ENCODE measurements at regions not wholly inside any gene's neighbourhood (a gene's known extent, or its start where the extent isn't known, plus 50 kb on each side); places are given as distances from the start of the nearest gene placed in this dataset.
"Not testable (repeated sequence)": the region's sequence is repeated elsewhere in the genome, so short reads cannot be mapped to it uniquely, and the experiment has no call there.

DNA sequence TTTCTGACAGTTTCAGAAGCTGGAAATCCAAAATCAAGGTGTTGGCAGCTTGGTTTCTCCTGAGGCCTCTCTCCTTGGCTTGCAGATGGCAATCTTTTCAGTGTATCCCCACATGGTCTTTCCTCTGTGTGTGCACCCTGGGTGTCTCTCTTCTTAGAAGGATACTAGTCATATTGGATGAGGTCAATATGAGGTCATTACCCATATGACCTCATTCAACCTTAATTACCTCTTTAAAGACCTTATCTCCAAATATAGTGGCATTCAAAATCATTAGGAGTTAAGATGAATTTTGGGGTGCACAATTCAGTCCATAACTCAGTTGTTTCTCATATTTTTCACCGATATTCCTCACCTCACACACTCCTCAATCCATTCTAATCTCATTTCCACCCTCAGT lies 92.4 kb upstream of the TGM3 start:
- H3K36me3 Mint-ChIP-seq, result no peaks in the 10 kb centered on the region
- ATAC-seq (no peak), DNase-seq (ENCODE audit: low spot score in 2 of 2) (no peak)
- no peak overlapping the region for H3K27ac Mint-ChIP-seq
- no peaks in the 10 kb centered on the region for H3K9me3 Mint-ChIP-seq

DNA sequence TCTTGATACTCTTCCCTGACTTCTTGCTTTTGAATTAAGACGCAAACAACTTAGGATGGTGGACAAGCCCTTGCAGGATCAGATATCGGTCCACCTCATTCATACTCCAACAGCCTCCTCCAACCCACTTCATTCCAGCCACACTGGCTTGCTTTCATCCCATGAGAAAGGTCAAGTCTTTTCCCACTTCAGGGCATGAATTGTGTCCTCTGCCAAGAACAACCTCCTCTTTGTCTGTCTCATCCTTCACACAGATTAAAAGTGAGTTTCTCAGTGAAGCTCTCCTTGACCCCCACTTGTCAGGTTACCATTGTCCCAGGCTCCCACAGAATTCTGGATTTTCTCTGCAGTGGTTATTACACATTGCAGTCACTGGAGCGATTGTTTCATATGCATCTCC lies 91.8 kb upstream of the TGM3 start:
- ATAC-seq, result no peak
- DNase-seq (ENCODE audit: low spot score in 2 of 2), result no peak
- no peaks in the 10 kb centered on the region for H3K9me3 Mint-ChIP-seq
- no peaks in the 10 kb centered on the region for H3K36me3 Mint-ChIP-seq
- H3K27ac Mint-ChIP-seq, result no peak overlapping the region

- peak; percentile 77 to 82 for ATAC-seq
- peak; percentile 74 to 82 for DNase-seq (ENCODE audit: low spot score in 2 of 2)
- H3K36me3 Mint-ChIP-seq, result no peaks in the 10 kb centered on the region
- H3K27ac Mint-ChIP-seq, result peak overlapping the region; percentile 30 to 77
- H3K9me3 Mint-ChIP-seq, result no peaks in the 10 kb centered on the region
Measured at GRCh38 chr20:2206957-2207769, 88.6 kb upstream of the TGM3 start.

DNA sequence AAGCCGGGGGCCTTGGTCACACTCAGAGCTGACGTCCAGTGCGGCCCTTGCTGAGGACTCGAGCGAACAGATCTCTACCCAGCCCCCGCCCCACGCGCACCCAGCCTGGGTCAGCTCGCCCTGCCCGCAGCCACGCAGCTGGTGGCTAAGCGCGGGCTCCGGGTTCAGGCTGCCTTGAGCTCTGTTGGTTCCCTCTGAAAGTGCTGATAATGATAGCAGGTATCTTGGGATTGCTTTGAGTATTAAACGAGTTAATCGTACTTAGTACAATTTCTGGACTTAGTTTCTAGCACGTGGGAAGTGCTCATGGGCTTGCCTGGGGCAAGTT lies 88.1 kb upstream of the TGM3 start:
- Mint-ChIP-seq H3K27ac (peak overlapping the region in 1 of 2 donors; percentile 77), H3K36me3 (no peaks in the 10 kb centered on the region), H3K9me3 (no peaks in the 10 kb centered on the region)
- DNase-seq (ENCODE audit: low spot score in 2 of 2) (no peak), ATAC-seq (no peak)

DNA sequence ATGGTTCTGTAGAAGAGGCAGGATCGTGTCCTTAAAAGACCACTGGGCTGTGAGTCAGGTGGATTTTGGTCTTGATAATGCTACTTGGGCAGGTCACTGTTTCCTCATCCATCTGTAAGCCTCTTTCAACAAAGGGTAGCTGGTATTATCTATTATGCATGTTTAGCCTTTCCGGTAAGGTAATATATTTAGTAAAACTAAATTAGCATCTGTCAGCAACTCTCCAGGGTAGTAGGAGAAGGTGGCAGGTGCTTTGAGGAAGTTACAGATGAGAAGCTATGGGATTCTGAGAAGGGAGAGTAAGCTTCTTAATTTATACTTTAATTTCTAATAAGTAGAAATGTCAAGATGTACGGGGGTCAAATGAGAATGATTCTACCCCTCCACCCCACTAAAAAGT lies 86.9 kb upstream of the TGM3 start:
- H3K9me3 Mint-ChIP-seq, result no peaks in the 10 kb centered on the region
- DNase-seq (ENCODE audit: low spot score in 2 of 2) (no peak), ATAC-seq (no peak)
- H3K27ac Mint-ChIP-seq, result no peak overlapping the region
- no peaks in the 10 kb centered on the region for H3K36me3 Mint-ChIP-seq

- ATAC-seq (no peak), DNase-seq (ENCODE audit: low spot score in 2 of 2) (no peak)
- Mint-ChIP-seq H3K36me3 (no peaks in the 10 kb centered on the region), H3K27ac (no peak overlapping the region), H3K9me3 (no peaks in the 10 kb centered on the region)
Measured at GRCh38 chr20:2210646-2211552, 84.9 kb upstream of the TGM3 start.

- H3K9me3 Mint-ChIP-seq, result no peaks in the 10 kb centered on the region
- no peak overlapping the region for H3K27ac Mint-ChIP-seq
- no peaks in the 10 kb centered on the region for H3K36me3 Mint-ChIP-seq
- ATAC-seq (no peak), DNase-seq (ENCODE audit: low spot score in 2 of 2) (no peak)
Measured at GRCh38 chr20:2212456-2213015, 83.3 kb upstream of the TGM3 start.

DNA sequence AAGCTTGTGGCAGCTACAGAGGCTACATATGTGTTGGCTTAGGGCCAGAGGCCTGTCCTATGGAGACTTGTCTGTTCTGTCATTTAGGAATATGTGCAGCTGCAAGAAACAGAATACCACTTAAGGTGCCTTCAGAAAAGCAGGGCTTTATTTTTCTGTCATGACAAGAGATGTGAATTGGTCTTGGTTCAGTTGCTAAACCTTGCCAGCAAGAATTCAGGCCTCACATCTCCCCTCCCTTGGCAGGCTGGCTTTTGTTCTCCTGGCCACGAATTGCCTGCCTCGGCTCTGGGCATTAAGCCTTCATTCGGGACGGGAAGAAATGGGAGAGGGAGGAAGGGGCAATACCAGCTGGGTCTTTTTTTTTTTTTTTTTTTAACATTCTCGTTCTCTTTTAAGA lies 82.4 kb upstream of the TGM3 start:
- Mint-ChIP-seq H3K36me3 (no peaks in the 10 kb centered on the region), H3K27ac (no peak overlapping the region), H3K9me3 (no peaks in the 10 kb centered on the region)
- no peak for DNase-seq (ENCODE audit: low spot score in 2 of 2)
- no peak for ATAC-seq

DNA sequence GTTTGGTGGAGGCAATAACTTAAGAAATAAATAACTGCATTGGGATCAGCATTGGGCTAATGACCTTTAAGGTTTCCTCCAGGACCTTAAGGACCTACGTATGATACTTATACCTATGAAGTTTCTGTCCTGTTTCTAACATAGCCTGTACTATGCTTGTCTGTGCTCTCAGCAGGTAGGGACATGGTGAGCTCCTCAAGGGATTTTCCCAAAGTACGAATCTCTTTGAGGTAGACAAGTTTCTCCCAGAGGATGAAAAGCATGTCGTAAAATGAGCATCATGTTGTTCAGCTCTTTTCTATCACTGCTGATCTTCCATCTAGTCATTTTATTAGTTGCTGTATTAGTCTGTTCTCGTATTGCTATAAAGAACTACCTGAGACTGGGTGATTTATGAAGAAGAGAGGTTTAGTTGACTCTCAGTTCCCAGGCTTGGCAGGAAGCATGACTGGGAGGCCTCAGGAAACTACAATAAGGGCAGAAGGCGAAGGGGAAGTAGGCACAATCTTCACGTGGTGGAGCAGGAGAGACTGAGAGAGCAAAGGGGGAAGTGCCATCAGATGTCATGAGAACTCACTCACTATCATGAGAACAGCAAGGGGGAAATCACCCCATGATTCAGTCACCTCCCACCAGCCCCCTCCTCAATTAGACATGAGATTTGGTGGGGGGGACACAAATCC lies 77.8 kb upstream of the TGM3 start:
- peak; percentile 88 to 92 for ATAC-seq
- Mint-ChIP-seq H3K36me3 (peaks cover 0 to 8% of the 10 kb centered on the region in 2 donors), H3K9me3 (peaks cover 0 to 19% of the 10 kb centered on the region in 2 donors), H3K27ac (no peak overlapping the region)
- DNase-seq (ENCODE audit: low spot score in 2 of 2), result no peak

GRCh38 chr20:2219481-2220006 lies 76.3 kb upstream of the TGM3 start:
- Mint-ChIP-seq H3K36me3 (peaks cover 0 to 8% of the 10 kb centered on the region in 2 donors), H3K9me3 (peaks cover 0 to 19% of the 10 kb centered on the region in 2 donors), H3K27ac (no peak overlapping the region)
- ATAC-seq (no peak), DNase-seq (ENCODE audit: low spot score in 2 of 2) (no peak)

- Mint-ChIP-seq H3K36me3 (peaks cover 0 to 8% of the 10 kb centered on the region in 2 donors), H3K9me3 (peaks cover 0 to 19% of the 10 kb centered on the region in 2 donors), H3K27ac (no peak overlapping the region)
- DNase-seq (ENCODE audit: low spot score in 2 of 2), result no peak
- no peak for ATAC-seq
Measured at GRCh38 chr20:2220298-2220697, 75.5 kb upstream of the TGM3 start.

GRCh38 chr20:2221921-2222320 lies 73.9 kb upstream of the TGM3 start:
- DNase-seq (ENCODE audit: low spot score in 2 of 2), result no peak
- peaks cover 0 to 8% of the 10 kb centered on the region in 2 donors for H3K36me3 Mint-ChIP-seq
- ATAC-seq, result no peak
- peaks cover 0 to 19% of the 10 kb centered on the region in 2 donors for H3K9me3 Mint-ChIP-seq
- H3K27ac Mint-ChIP-seq, result peak overlapping the region in 1 of 2 donors; percentile 7

- H3K9me3 Mint-ChIP-seq, result peaks cover 0 to 18% of the 10 kb centered on the region in 2 donors
- DNase-seq (ENCODE audit: low spot score in 2 of 2), result no peak
- H3K27ac Mint-ChIP-seq, result no peak overlapping the region
- no peak for ATAC-seq
- H3K36me3 Mint-ChIP-seq, result peaks cover 0 to 8% of the 10 kb centered on the region in 2 donors
Measured at GRCh38 chr20:2223558-2224367, 72.0 kb upstream of the TGM3 start.

- no peak for ATAC-seq
- Mint-ChIP-seq H3K36me3 (peaks cover 0 to 8% of the 10 kb centered on the region in 2 donors), H3K27ac (no peak overlapping the region), H3K9me3 (peaks cover 0 to 14% of the 10 kb centered on the region in 2 donors)
- no peak for DNase-seq (ENCODE audit: low spot score in 2 of 2)
Measured at GRCh38 chr20:2224368-2224639, 71.5 kb upstream of the TGM3 start.

GRCh38 chr20:2227285-2227684 lies 68.5 kb upstream of the TGM3 start:
- ATAC-seq; H3K36me3 Mint-ChIP-seq; DNase-seq (ENCODE audit: low spot score in 2 of 2); H3K27ac Mint-ChIP-seq; H3K9me3 Mint-ChIP-seq: not testable (repeated sequence)

GRCh38 chr20:2227861-2228260 lies 67.9 kb upstream of the TGM3 start:
- Mint-ChIP-seq H3K36me3 (no peaks in the 10 kb centered on the region), H3K9me3 (no peaks in the 10 kb centered on the region), H3K27ac (no peak overlapping the region)
- DNase-seq (ENCODE audit: low spot score in 2 of 2) (no peak), ATAC-seq (no peak)

Measured in activated naive CD4-positive, alpha-beta T cell treated with anti-CD3 and anti-CD28 coated beads, Interleukin-2, amount 50 U/mL, for 72 hours (primary cell).